Left ventricle myocardium inferior (tissue), 1 donor: ENCODE measurements at regions not wholly inside any gene's neighbourhood (a gene's known extent, or its start where the extent isn't known, plus 50 kb on each side); places are given as distances from the start of the nearest gene placed in this dataset.

Experiments
- DNase-seq: peaks from one replicate; pipeline ENCODE4 v3.0.0-alpha.2; 2020
- H3K27ac ChIP-seq: fragments of 200-600 bp; replicated peaks from 2 replicates; pipeline ENCODE4 v1.8.0; 2021
- H3K27me3 ChIP-seq: fragments of 200-600 bp; 2 replicates; pipeline ENCODE4 v1.8.0; 2021; ENCODE audit warnings: low read depth
- H3K36me3 ChIP-seq: fragments of 200-600 bp; 2 replicates; pipeline ENCODE4 v1.8.0; 2021
- H3K4me1 ChIP-seq: fragments of 200-600 bp; 2 replicates; pipeline ENCODE4 v1.8.0; 2021
- H3K4me3 ChIP-seq: fragments of 200-600 bp; 2 replicates; pipeline ENCODE4 v1.8.0; 2021; ENCODE audit warnings: mild to moderate bottlenecking, moderate library complexity
- H3K9me3 ChIP-seq: fragments of 200-600 bp; replicated peaks from 2 replicates; pipeline ENCODE4 v1.8.0; 2021
- intact Hi-C: fragments of 100-400 bp; cut with micrococcal nuclease; formaldehyde crosslinking; loops from one replicate; pipeline ENCODE4 v1.11.0; 2022
- TF ChIP-seq, protein P1 (sequence below): fragments of 200-600 bp; IDR thresholded peaks from 2 replicates; pipeline ENCODE4 v1.8.0; 2021; ENCODE audit warnings: antibody characterized with exemption, mild to moderate bottlenecking, borderline replicate concordance
- donor health status: DM: no; HTN: yes; CAD: no; lungs with severe emphysema.

GRCh38 chr7:133197972-133198544 is 54.8 kb upstream of the EXOC4 start:
- H3K27me3 ChIP-seq = peaks cover 38% of the 10 kb centered on the region
- no peak overlapping the region for H3K27ac ChIP-seq
- H3K4me3 ChIP-seq = no peak overlapping the region
- no peaks in the 10 kb centered on the region for H3K9me3 ChIP-seq
- intact Hi-C loops = no loop called here
- TF ChIP-seq, protein P1, sequence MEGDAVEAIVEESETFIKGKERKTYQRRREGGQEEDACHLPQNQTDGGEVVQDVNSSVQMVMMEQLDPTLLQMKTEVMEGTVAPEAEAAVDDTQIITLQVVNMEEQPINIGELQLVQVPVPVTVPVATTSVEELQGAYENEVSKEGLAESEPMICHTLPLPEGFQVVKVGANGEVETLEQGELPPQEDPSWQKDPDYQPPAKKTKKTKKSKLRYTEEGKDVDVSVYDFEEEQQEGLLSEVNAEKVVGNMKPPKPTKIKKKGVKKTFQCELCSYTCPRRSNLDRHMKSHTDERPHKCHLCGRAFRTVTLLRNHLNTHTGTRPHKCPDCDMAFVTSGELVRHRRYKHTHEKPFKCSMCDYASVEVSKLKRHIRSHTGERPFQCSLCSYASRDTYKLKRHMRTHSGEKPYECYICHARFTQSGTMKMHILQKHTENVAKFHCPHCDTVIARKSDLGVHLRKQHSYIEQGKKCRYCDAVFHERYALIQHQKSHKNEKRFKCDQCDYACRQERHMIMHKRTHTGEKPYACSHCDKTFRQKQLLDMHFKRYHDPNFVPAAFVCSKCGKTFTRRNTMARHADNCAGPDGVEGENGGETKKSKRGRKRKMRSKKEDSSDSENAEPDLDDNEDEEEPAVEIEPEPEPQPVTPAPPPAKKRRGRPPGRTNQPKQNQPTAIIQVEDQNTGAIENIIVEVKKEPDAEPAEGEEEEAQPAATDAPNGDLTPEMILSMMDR = no peak
- no peaks in the 10 kb centered on the region for H3K36me3 ChIP-seq
- H3K4me1 ChIP-seq = no peaks in the 10 kb centered on the region
- DNase-seq = no peak

DNA sequence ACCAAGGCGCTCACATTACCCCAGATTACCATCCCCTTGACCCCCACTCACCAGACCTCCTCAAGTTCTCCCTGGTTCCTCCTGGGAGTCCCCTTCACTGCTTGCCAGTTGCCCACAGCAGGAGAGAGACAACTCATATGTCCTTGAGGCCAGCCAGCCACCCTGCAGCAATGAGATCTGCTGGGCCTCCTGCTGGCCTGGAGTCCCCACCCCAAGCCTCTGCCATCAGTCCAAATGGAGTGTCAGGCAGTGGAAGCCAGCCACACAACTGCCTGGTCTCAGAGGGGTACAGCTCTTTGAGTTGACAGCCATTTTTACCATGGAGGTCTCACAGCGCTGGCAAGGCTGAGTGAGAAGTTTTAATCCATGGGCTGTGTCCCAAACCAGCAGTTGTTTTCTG is 53.0 kb upstream of the EXOC4 start:
- H3K27ac ChIP-seq = no peak overlapping the region
- H3K36me3 ChIP-seq = no peaks in the 10 kb centered on the region
- no peaks in the 10 kb centered on the region for H3K4me1 ChIP-seq
- no peak overlapping the region for H3K4me3 ChIP-seq
- peaks cover 20% of the 10 kb centered on the region for H3K27me3 ChIP-seq
- TF ChIP-seq, protein P1 = no peak
- intact Hi-C loops = no loop called here
- H3K9me3 ChIP-seq = no peaks in the 10 kb centered on the region
- no peak for DNase-seq

- no peaks in the 10 kb centered on the region for H3K9me3 ChIP-seq
- DNase-seq = no peak
- H3K27ac ChIP-seq = no peak overlapping the region
- H3K36me3 ChIP-seq = no peaks in the 10 kb centered on the region
- no peak overlapping the region for H3K4me3 ChIP-seq
- TF ChIP-seq, protein P1 = no peak
- intact Hi-C loops = no loop called here
- no peaks in the 10 kb centered on the region for H3K4me1 ChIP-seq
- H3K27me3 ChIP-seq = peaks cover 12% of the 10 kb centered on the region
Measured at GRCh38 chr7:133201470-133201869, 51.4 kb upstream of the EXOC4 start.

DNA sequence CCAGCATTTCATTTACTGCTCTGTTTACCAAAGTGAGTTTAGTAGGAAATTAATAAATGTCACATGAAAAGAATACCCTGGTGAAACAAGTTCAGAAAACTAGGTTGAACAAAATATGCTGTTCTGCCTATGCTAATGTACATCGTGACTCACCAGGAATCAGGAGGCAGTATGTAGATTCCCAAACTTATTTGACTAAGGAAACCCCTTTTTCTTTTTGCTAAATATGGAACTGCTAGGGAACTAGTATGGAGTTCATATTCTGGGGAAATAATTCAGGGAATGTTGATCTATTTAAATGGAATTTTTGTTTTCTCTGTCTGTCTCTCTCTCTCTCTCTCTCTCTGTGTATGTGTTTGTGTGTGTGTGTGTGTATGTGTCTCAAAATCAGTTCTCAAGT is 49.9 kb upstream of the EXOC4 start:
- H3K4me1 ChIP-seq = no peaks in the 10 kb centered on the region
- TF ChIP-seq, protein P1 = no peak
- H3K9me3 ChIP-seq = peaks cover 8% of the 10 kb centered on the region
- peaks cover under 1% of the 10 kb centered on the region for H3K27me3 ChIP-seq
- no peaks in the 10 kb centered on the region for H3K36me3 ChIP-seq
- H3K27ac ChIP-seq = no peak overlapping the region
- no peak for DNase-seq
- H3K4me3 ChIP-seq = no peak overlapping the region
- intact Hi-C loops = no loop called here
